CD4-positive, alpha-beta T cell (primary cell): ENCODE measurements at regions not wholly inside any gene's neighbourhood (a gene's known extent, or its start where the extent isn't known, plus 50 kb on each side); places are given as distances from the start of the nearest gene placed in this dataset.

Source experiments
- ATAC-seq: fragments of 200-7000 bp; cut with Tn5 transposase; one replicate; pipeline ENCODE4 v1.10.0; 2022; ENCODE audit warnings: mild to moderate bottlenecking; ENCODE audit not compliant: poor library complexity
- CTCF ChIA-PET: fragments of 350-600 bp; sonication (Branson Sonifier 250); formaldehyde crosslinking; loops from one replicate; lab custom pipeline; 2021; ENCODE audit warnings: antibody characterized with exemption, inconsistent platforms; lab: Charles Lee
- POLR2A ChIA-PET: fragments of 350-600 bp; sonication (Branson Sonifier 250); formaldehyde crosslinking; loops from one replicate; lab custom pipeline; 2021; ENCODE audit warnings: antibody characterized with exemption, inconsistent platforms; lab: Charles Lee
- DNase-seq, 14 experiments: peaks; one replicate each; pipeline ENCODE4 v3.0.0-alpha.2; 2013 to 2020; ENCODE audit warnings: mixed read lengths in 2 of 14
- H3K27ac ChIP-seq, 2 donors: one replicate each; pipeline versions ENCODE4 v1.5.1 to v1.7.0; 2013; ENCODE audit warnings: low read length in 2 of 2, low read depth in 1 of 2, mild to moderate bottlenecking in 1 of 2
- H3K27me3 ChIP-seq, 2 experiments: 1 replicate in 1 of 2; 2 replicates in 1 of 2; pipeline versions ENCODE4 v1.6.1 to v1.7.0; 2013; ENCODE audit warnings: low read length in 2 of 2, control low read depth in 1 of 2, mild to moderate bottlenecking in 1 of 2, moderate library complexity in 1 of 2; ENCODE audit not compliant: insufficient read depth in 2 of 2, control insufficient read depth in 1 of 2
- H3K36me3 ChIP-seq: one replicate; pipeline ENCODE4 v1.6.1; 2013; ENCODE audit warnings: low read length, control low read depth; ENCODE audit not compliant: insufficient read depth
- H3K4me1 ChIP-seq: one replicate; pipeline ENCODE4 v1.6.1; 2013; ENCODE audit warnings: low read length, control low read depth; ENCODE audit not compliant: insufficient read depth
- H3K4me3 ChIP-seq: one replicate; pipeline ENCODE4 v1.5.1; 2013; ENCODE audit warnings: mild to moderate bottlenecking, low read length, moderate library complexity
- H3K9me3 ChIP-seq, 2 experiments: 1 replicate in 1 of 2; 2 replicates in 1 of 2; pipeline versions ENCODE4 v1.6.1 to v1.7.0; 2013; ENCODE audit warnings: low read length in 2 of 2, mild to moderate bottlenecking in 2 of 2, control low read depth in 1 of 2, moderate library complexity in 1 of 2; ENCODE audit not compliant: control insufficient read depth in 1 of 2, insufficient read depth in 1 of 2
- H3K27ac Mint-ChIP-seq: one replicate; pipeline ENCODE4 v1.8.0; 2020; ENCODE audit warnings: mixed read lengths
- H3K27me3 Mint-ChIP-seq: one replicate; pipeline ENCODE4 v1.8.0; 2021; ENCODE audit warnings: mixed read lengths
- H3K36me3 Mint-ChIP-seq: one replicate; pipeline ENCODE4 v1.8.0; 2021; ENCODE audit warnings: low read depth, mixed read lengths
- H3K4me1 Mint-ChIP-seq: one replicate; pipeline ENCODE4 v1.8.0; 2021; ENCODE audit warnings: low read depth, mixed read lengths
- H3K4me3 Mint-ChIP-seq: one replicate; pipeline ENCODE4 v1.8.0; 2020; ENCODE audit warnings: mild to moderate bottlenecking, mixed read lengths
- H3K9me3 Mint-ChIP-seq: one replicate; pipeline ENCODE4 v1.8.0; 2020; ENCODE audit warnings: mixed read lengths
- CTCF ChIP-seq: fragments of 200-600 bp; IDR thresholded peaks from one replicate; pipeline ENCODE4 v1.8.0; 2022; ENCODE audit warnings: antibody characterized with exemption, mild to moderate bottlenecking
- intact Hi-C, 2 experiments: fragments of 100-400 bp; cut with DNase I in 1 of 2; cut with micrococcal nuclease in 1 of 2; formaldehyde crosslinking; loops; one replicate each; pipeline versions ENCODE4 v1.15.1 to v1.9.0; 2023 to 2025; cut with DNase I, micrococcal nuclease

- H3K27ac Mint-ChIP-seq: no peak overlapping the region
These were observed 273.4 kb downstream of the BMP4 start for GRCh38 chr14:53683229-53683628.

GRCh38 chr14:53672526-53672925 is 284.1 kb downstream of the BMP4 start:
- ATAC-seq (no peak), DNase-seq (no peak)
- TF ChIP-seq CTCF: no peak
- Mint-ChIP-seq H3K36me3 (no peaks in the 10 kb centered on the region), H3K9me3 (peaks cover 6% of the 10 kb centered on the region), H3K4me1 (no peaks in the 10 kb centered on the region), H3K27ac (no peak overlapping the region), H3K27me3 (no peaks in the 10 kb centered on the region), H3K4me3 (no peak overlapping the region)
- H3K4me3 ChIP-seq: no peak overlapping the region
- H3K36me3 ChIP-seq: no peaks in the 10 kb centered on the region
- H3K4me1 ChIP-seq: no peaks in the 10 kb centered on the region
- H3K9me3 ChIP-seq: peaks cover 0 to 9% of the 10 kb centered on the region in 2 experiments
- no peaks in the 10 kb centered on the region for H3K27me3 ChIP-seq
- ChIA-PET CTCF (no interaction called here), POLR2A (no interaction called here)
- intact Hi-C loops: no loop called here
- no peak overlapping the region for H3K27ac ChIP-seq

More at GRCh38 chr14:53683229-53683628, 273.4 kb downstream of the BMP4 start:
- Mint-ChIP-seq H3K4me1 (no peaks in the 10 kb centered on the region), H3K36me3 (no peaks in the 10 kb centered on the region), H3K4me3 (no peak overlapping the region), H3K27me3 (no peaks in the 10 kb centered on the region), H3K9me3 (peaks cover 3% of the 10 kb centered on the region)
- no peak for TF ChIP-seq CTCF
- intact Hi-C loops: no loop called here
- Histone ChIP-seq H3K27ac (no peak overlapping the region), H3K4me3 (no peak overlapping the region), H3K9me3 (peaks cover 0 to 3% of the 10 kb centered on the region in 2 experiments), H3K36me3 (no peaks in the 10 kb centered on the region), H3K4me1 (no peaks in the 10 kb centered on the region), H3K27me3 (no peaks in the 10 kb centered on the region)
- ChIA-PET POLR2A (no interaction called here), CTCF (no interaction called here)
- DNase-seq: no peak
- ATAC-seq: no peak

- Mint-ChIP-seq H3K36me3 (no peaks in the 10 kb centered on the region), H3K27ac (no peak overlapping the region)
These were observed 285.9 kb downstream of the BMP4 start for GRCh38 chr14:53670701-53671100.

More at GRCh38 chr14:53670701-53671100, 285.9 kb downstream of the BMP4 start:
- H3K4me3 Mint-ChIP-seq: no peak overlapping the region
- H3K36me3 ChIP-seq: no peaks in the 10 kb centered on the region
- no peaks in the 10 kb centered on the region for H3K27me3 ChIP-seq
- no peak overlapping the region for H3K27ac ChIP-seq
- no peaks in the 10 kb centered on the region for H3K4me1 ChIP-seq
- peaks cover 2% of the 10 kb centered on the region for H3K9me3 Mint-ChIP-seq
- ChIA-PET CTCF (no interaction called here), POLR2A (no interaction called here)
- DNase-seq (no peak), ATAC-seq (no peak)
- no peaks in the 10 kb centered on the region for H3K4me1 Mint-ChIP-seq
- TF ChIP-seq CTCF: no peak
- no peak overlapping the region for H3K4me3 ChIP-seq
- peaks cover 0 to 5% of the 10 kb centered on the region in 2 experiments for H3K9me3 ChIP-seq
- intact Hi-C loops: no loop called here
- H3K27me3 Mint-ChIP-seq: no peaks in the 10 kb centered on the region
